Choroid plexus epithelial cell (primary cell): ENCODE measurements at regions not wholly inside any gene's neighbourhood (a gene's known extent, or its start where the extent isn't known, plus 50 kb on each side); places are given as distances from the start of the nearest gene placed in this dataset.
"Not testable (repeated sequence)": the region's sequence is repeated elsewhere in the genome, so short reads cannot be mapped to it uniquely, and the experiment has no call there.

Experiments
- DNase-seq: peaks from one replicate; pipeline ENCODE4 v3.0.0-alpha.2; 2010; ENCODE audit warnings: low read depth
- H3K4me3 ChIP-seq: 2 replicates; pipeline ENCODE4 v1.5.1; 2011; ENCODE audit warnings: low read depth, mild to moderate bottlenecking, control low read depth, low read length, moderate library complexity
- CTCF ChIP-seq: conservative IDR thresholded peaks from 2 replicates; pipeline ENCODE4 v1.5.1; 2011; ENCODE audit warnings: low read depth, mild to moderate bottlenecking, control low read depth, inconsistent platforms, low read length, moderate library complexity

DNA sequence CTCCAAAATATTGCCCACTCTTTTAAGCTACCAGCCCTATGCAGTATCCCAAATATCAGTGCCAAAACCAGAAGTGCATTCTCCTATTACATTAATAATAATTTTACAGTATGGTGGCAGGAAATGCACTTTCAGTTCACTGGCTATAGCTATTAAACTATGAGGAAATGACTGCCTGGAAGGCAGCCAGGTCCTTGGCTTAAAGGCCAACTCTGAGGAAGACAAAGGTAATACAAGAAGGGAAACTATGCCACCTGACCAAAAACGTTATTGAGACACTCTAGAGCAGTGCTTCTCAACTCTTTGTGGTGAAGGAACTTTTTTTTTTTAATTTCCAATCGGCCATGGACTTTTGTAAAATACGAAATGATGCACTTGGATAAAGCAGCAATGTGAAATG, 133.6 kb upstream of the VAMP7 start:
- peak; percentile 18 for DNase-seq
- no peak overlapping the region for H3K4me3 ChIP-seq
- no peak for TF ChIP-seq CTCF

- H3K4me3 ChIP-seq, result no peak overlapping the region
- DNase-seq, result peak; percentile 30
Observed at GRCh38 chrX:155745792-155746191, 133.0 kb upstream of the TMLHE start.

GRCh38 chrX:155744534-155744933, 131.8 kb upstream of the TMLHE start:
- no peak overlapping the region for H3K4me3 ChIP-seq
- TF ChIP-seq CTCF, result no peak
- no peak for DNase-seq

More at GRCh38 chrX:155745792-155746191, 133.0 kb upstream of the TMLHE start:
- TF ChIP-seq CTCF, result no peak

DNA sequence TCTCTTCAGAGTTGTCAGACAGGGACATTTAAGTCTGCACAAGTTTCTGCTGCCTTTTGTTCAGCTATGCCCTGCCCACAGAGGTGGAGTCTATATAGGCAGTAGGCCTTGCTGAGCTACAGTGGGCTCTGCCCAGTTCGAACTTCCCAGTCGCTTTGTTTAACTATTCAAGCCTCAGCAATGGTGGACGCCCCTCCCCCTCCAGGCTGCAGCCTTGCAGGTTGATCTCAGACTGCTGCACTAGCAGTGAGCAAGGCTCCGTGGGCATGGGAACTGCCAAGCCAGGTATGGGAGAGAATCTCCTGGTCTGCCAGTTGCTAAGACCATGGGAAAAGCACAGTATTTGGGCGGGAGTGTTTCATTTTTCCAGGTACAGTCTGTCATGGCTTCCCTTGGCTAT, 115.6 kb upstream of the TMLHE start:
- not testable (repeated sequence) for H3K4me3 ChIP-seq, DNase-seq

GRCh38 chrX:155718972-155719586, 106.3 kb upstream of the TMLHE start:
- DNase-seq, result peak; percentile 1
- TF ChIP-seq CTCF, result no peak
- H3K4me3 ChIP-seq, result no peak overlapping the region

DNA sequence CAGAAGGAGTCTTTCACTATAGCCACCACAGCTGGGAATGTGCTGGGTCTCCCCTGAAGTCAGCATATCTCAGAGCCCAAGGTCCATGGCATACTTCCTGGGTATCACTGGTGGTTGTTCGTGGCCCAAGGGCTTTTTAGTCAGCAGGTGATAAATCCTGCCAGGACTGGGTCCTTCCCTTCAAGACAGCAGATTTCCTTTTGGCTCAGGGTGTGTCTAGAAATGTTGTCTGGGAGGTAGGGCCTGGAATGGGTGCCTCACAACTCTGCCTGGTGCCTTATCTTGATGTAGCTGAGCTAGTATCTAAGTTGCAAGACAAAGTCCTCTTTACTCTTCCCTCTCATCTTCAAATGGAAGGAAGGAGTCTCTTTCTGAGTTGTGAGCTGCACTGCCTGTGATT, 102.4 kb upstream of the TMLHE start:
- H3K4me3 ChIP-seq, result no peak overlapping the region
- no peak for DNase-seq
- TF ChIP-seq CTCF, result no peak

DNA sequence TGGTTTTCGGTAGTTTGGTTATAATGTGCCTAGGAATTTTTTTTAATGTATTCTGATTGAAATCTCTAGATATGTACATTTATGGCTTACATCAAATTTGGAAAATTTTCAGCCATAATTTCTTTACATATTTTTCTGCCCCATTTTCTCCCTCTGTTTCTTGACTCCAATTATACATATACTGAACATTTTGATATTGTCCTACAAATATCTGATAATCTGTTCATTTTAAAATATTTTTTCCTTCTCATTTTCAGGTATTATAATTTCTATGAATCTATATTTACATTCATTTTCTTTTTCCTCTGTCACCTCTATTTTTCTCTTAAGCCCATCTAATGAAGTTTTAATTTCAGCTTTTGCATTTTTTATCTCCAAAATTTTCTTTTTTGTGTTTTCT, 82.7 kb upstream of the TMLHE start:
- no peak for DNase-seq
- no peak overlapping the region for H3K4me3 ChIP-seq
- no peak for TF ChIP-seq CTCF

DNA sequence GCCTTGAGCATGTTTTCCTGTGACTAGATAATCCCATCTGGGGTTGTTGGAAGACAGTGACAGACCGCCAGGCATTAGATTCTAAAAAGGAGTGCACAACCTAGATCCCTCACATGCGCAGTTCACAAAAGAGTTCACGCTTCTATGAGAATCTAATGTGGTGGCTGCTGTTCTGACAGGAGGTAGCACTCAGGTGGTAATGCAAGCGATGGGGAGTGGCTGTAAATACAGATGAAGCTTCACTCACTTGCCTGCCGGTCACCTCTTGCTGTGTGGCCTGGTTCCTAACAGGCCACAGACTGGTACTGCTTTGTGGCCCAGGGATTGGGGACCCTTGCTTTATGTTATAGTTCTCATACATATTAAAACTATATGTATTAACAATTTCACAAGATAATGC, 81.9 kb upstream of the TMLHE start:
- no peak for TF ChIP-seq CTCF
- no peak for DNase-seq
- H3K4me3 ChIP-seq, result no peak overlapping the region
